Osteocyte (in vitro differentiated cells): ENCODE measurements at regions not wholly inside any gene's neighbourhood (a gene's known extent, or its start where the extent isn't known, plus 50 kb on each side); places are given as distances from the start of the nearest gene placed in this dataset.

ENCODE experiments used
- DNase-seq: peaks from one replicate; pipeline ENCODE4 v3.0.0; 2021; ENCODE audit warnings: mixed read lengths; ENCODE audit not compliant: unreplicated experiment; ENCODE audit errors: extremely low spot score
- H3K27ac Mint-ChIP-seq: one replicate; pipeline ENCODE4 v1.8.0; 2021; ENCODE audit warnings: mild to moderate bottlenecking, mixed read lengths; ENCODE audit not compliant: unreplicated experiment
- H3K27me3 Mint-ChIP-seq: one replicate; pipeline ENCODE4 v1.8.0; 2021; ENCODE audit warnings: mixed read lengths; ENCODE audit not compliant: unreplicated experiment
- H3K36me3 Mint-ChIP-seq: one replicate; pipeline ENCODE4 v1.8.0; 2021; ENCODE audit warnings: mixed read lengths; ENCODE audit not compliant: unreplicated experiment
- H3K4me1 Mint-ChIP-seq: one replicate; pipeline ENCODE4 v1.8.0; 2021; ENCODE audit warnings: mixed read lengths; ENCODE audit not compliant: unreplicated experiment
- H3K4me3 Mint-ChIP-seq: one replicate; pipeline ENCODE4 v1.8.0; 2021; ENCODE audit warnings: mild to moderate bottlenecking, moderate library complexity, mixed read lengths; ENCODE audit not compliant: unreplicated experiment
- H3K9me3 Mint-ChIP-seq: one replicate; pipeline ENCODE4 v1.8.0; 2021; ENCODE audit warnings: mixed read lengths; ENCODE audit not compliant: unreplicated experiment
- TF ChIP-seq, protein P1 (sequence below): fragments of 200-600 bp; sonication (generic); IDR thresholded peaks from 2 replicates; pipeline ENCODE4 v1.5.0; 2021; ENCODE audit warnings: antibody characterized with exemption, mild to moderate bottlenecking, moderate library complexity

DNA sequence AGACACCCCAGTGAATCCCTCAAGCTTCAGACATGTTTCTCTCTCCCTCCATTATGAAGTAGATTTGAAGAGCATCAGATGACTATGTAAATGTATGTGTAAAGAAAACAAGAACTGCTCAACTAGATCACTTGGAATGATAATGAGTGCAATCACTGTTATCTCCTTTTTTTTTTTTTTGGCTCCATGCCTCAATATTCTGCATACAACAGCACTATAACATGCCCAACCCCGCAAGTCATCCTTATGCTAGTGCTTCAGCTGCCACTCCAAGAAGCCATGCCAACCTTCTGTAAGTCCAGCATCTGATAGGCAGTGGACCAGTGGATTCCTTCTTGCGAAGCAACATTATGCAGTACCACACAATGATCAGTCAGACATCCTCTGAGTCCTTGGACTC, 133.7 kb downstream of the TFPI2 start:
- H3K27ac Mint-ChIP-seq: no peak overlapping the region
- TF ChIP-seq, protein P1, sequence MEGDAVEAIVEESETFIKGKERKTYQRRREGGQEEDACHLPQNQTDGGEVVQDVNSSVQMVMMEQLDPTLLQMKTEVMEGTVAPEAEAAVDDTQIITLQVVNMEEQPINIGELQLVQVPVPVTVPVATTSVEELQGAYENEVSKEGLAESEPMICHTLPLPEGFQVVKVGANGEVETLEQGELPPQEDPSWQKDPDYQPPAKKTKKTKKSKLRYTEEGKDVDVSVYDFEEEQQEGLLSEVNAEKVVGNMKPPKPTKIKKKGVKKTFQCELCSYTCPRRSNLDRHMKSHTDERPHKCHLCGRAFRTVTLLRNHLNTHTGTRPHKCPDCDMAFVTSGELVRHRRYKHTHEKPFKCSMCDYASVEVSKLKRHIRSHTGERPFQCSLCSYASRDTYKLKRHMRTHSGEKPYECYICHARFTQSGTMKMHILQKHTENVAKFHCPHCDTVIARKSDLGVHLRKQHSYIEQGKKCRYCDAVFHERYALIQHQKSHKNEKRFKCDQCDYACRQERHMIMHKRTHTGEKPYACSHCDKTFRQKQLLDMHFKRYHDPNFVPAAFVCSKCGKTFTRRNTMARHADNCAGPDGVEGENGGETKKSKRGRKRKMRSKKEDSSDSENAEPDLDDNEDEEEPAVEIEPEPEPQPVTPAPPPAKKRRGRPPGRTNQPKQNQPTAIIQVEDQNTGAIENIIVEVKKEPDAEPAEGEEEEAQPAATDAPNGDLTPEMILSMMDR: no peak
- H3K4me3 Mint-ChIP-seq: no peak overlapping the region
- H3K9me3 Mint-ChIP-seq: no peaks in the 10 kb centered on the region
- no peaks in the 10 kb centered on the region for H3K4me1 Mint-ChIP-seq
- no peak for DNase-seq
- peaks cover 19% of the 10 kb centered on the region for H3K27me3 Mint-ChIP-seq
- H3K36me3 Mint-ChIP-seq: no peaks in the 10 kb centered on the region

DNA sequence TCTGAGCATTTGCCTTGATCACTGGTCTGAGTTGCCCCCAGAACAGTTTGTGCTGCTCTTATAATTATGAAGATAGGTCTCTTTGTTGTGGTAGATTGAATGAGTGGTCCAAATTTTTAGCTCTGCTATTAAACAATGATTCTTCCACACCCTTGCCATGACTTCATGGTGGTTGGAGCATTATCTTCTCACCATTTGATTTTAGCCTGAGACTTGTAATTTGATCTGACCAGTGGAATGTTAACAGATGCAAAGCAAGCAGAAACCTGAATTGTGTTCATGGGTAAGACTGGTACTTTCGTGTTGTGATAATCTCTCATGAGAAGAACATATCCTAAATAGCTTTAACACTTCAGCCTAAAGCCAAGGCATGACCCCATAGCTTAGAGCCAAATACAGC, 139.1 kb downstream of the TFPI2 start:
- DNase-seq: no peak
- TF ChIP-seq, protein P1: no peak
- H3K27ac Mint-ChIP-seq: no peak overlapping the region
- H3K4me1 Mint-ChIP-seq: no peaks in the 10 kb centered on the region
- no peak overlapping the region for H3K4me3 Mint-ChIP-seq
- no peaks in the 10 kb centered on the region for H3K36me3 Mint-ChIP-seq
- peaks cover 32% of the 10 kb centered on the region for H3K27me3 Mint-ChIP-seq
- no peaks in the 10 kb centered on the region for H3K9me3 Mint-ChIP-seq

DNA sequence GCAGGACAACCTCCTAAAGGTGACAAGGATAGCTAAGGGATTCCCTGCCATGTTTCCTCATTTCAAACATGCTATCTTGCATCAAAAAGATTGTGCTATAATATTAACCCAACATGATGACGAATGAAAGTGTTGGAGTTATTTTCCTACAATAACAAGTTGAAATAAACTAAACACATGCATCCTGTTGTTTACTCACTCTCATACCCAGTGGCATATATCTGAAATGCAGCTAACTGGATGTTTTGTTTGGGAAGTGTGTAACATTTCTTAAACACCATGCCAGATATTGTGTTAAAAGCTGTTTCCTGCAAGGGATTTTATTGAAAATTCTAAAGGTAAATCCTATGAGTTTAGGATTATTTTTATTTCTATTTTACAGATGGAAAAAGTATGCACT, 139.6 kb downstream of the TFPI2 start:
- Mint-ChIP-seq H3K4me3 (no peak overlapping the region), H3K27ac (no peak overlapping the region), H3K27me3 (peaks cover 34% of the 10 kb centered on the region), H3K36me3 (no peaks in the 10 kb centered on the region), H3K4me1 (no peaks in the 10 kb centered on the region), H3K9me3 (no peaks in the 10 kb centered on the region)
- DNase-seq: no peak
- TF ChIP-seq, protein P1: no peak

DNA sequence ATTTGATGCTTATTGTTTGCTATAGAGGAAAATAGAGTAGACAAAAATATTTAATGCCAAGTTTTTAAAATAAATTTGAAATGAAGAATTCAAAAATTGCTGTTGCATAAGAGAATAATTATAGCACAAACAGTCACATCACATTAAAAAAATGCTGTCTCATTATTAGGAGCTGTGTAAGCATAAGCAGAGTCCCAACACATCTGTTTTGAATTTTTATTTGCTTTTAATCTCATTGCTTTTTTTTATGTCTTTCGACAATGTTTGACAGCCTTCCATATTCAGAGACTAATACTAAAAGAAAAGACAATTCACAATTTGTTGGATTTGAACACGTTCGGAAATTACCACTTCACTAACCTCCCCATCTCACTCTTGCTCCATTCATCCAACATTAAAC, 143.5 kb downstream of the TFPI2 start:
- Mint-ChIP-seq H3K27ac (no peak overlapping the region), H3K36me3 (no peaks in the 10 kb centered on the region), H3K9me3 (no peaks in the 10 kb centered on the region), H3K4me3 (no peak overlapping the region), H3K4me1 (no peaks in the 10 kb centered on the region), H3K27me3 (peaks cover 40% of the 10 kb centered on the region)
- TF ChIP-seq, protein P1: no peak
- no peak for DNase-seq

DNA sequence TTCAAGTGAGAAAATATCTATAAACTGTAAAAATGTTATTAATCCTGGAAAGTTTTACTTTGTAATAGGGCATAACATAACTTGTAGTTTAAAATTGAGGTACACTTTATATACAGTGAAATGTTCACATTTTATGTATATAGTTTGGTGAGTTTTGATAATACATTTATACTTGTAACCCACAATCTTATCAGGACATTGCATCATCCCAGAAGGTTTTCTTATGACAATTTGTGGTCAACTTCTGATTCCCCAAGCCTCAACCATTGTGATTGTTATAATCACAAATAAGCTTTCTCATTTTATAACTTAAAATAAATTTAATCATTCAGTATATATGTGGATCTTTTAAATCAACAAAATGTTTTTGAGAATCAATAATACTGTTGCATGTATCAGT, 151.1 kb downstream of the TFPI2 start:
- Mint-ChIP-seq H3K9me3 (no peaks in the 10 kb centered on the region), H3K27me3 (peaks cover 56% of the 10 kb centered on the region), H3K27ac (no peak overlapping the region), H3K4me1 (peaks cover 7% of the 10 kb centered on the region), H3K36me3 (no peaks in the 10 kb centered on the region), H3K4me3 (no peak overlapping the region)
- TF ChIP-seq, protein P1: no peak
- DNase-seq: no peak
